ENCODE measurements at regions not wholly inside any gene's neighbourhood (a gene's known extent, or its start where the extent isn't known, plus 50 kb on each side); places are given as distances from the start of the nearest gene placed in this dataset.

DNA sequence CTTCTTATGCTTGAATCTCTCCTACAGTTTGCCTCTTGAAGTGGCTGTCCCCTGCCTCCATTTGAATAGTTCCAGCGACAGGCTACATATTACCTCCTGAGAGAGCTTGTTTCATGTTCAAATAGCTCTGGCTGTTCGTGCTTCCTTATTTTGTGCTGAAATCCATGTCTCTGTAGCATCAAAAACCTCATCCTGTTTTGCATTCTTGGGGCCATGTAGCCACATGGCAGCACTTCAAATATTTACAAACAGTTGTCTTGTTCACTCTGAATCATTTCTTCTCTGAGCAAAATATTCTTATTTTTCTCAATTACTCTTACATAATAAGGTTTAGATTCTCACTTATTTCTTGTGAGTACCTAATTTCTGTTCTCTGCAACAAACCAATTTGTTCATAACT is 1243.1 kb upstream of the NXPH2 start:
- TF ChIP-seq, protein P1, sequence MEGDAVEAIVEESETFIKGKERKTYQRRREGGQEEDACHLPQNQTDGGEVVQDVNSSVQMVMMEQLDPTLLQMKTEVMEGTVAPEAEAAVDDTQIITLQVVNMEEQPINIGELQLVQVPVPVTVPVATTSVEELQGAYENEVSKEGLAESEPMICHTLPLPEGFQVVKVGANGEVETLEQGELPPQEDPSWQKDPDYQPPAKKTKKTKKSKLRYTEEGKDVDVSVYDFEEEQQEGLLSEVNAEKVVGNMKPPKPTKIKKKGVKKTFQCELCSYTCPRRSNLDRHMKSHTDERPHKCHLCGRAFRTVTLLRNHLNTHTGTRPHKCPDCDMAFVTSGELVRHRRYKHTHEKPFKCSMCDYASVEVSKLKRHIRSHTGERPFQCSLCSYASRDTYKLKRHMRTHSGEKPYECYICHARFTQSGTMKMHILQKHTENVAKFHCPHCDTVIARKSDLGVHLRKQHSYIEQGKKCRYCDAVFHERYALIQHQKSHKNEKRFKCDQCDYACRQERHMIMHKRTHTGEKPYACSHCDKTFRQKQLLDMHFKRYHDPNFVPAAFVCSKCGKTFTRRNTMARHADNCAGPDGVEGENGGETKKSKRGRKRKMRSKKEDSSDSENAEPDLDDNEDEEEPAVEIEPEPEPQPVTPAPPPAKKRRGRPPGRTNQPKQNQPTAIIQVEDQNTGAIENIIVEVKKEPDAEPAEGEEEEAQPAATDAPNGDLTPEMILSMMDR (conservative IDR thresholded peaks at IDR 0.05) = no peak
- TF ChIP-seq ZFX (IDR thresholded peaks at IDR 0.05) = no peak
